SU-DHL-6 (cell line): ENCODE measurements at regions not wholly inside any gene's neighbourhood (a gene's known extent, or its start where the extent isn't known, plus 50 kb on each side); places are given as distances from the start of the nearest gene placed in this dataset.
A peak's percentile ranks its signal among the peaks of the same experiment; 100 is the strongest.

ENCODE experiments used
- H2AFZ ChIP-seq: fragments of 200-600 bp; sonication (generic); 2 replicates; pipeline ENCODE4 v1.6.1; 2014; ENCODE audit warnings: low read depth, mild to moderate bottlenecking, moderate library complexity, mixed read lengths, antibody characterized with exemption, low read length; ENCODE audit not compliant: severe bottlenecking
- H3F3A ChIP-seq: fragments of 200-600 bp; shearing (Covaris generic); 2 replicates; pipeline ENCODE4 v1.6.0; 2016; ENCODE audit warnings: antibody characterized with exemption, mild to moderate bottlenecking; ENCODE audit not compliant: insufficient read depth
- H3K27ac ChIP-seq: fragments of 200-600 bp; sonication (generic); 2 replicates; pipeline ENCODE4 v1.5.1; 2016; ENCODE audit warnings: low read depth, mild to moderate bottlenecking, low read length, moderate library complexity, mixed read lengths
- H3K27me3 ChIP-seq: fragments of 200-600 bp; sonication (generic), shearing (Covaris generic); 2 replicates; pipeline ENCODE4 v1.6.0; 2014; ENCODE audit warnings: mild to moderate bottlenecking, low read length
- H3K36me3 ChIP-seq: fragments of 200-600 bp; sonication (generic); 2 replicates; pipeline ENCODE4 v1.6.1; 2014; ENCODE audit warnings: mild to moderate bottlenecking, low read length, mixed read lengths
- H3K4me2 ChIP-seq: fragments of 300-600, 200-600 bp; shearing (Covaris generic), sonication (generic); 2 replicates; pipeline ENCODE4 v1.6.0; 2014; ENCODE audit warnings: low read length, low read depth, mild to moderate bottlenecking; ENCODE audit not compliant: poor library complexity, severe bottlenecking
- H3K4me3 ChIP-seq: fragments of 200-600 bp; sonication (generic); 2 replicates; pipeline ENCODE4 v1.5.1; 2014; ENCODE audit warnings: antibody characterized with exemption, low read length, mild to moderate bottlenecking, mixed read lengths; ENCODE audit not compliant: insufficient read depth, poor library complexity, severe bottlenecking
- H3K79me2 ChIP-seq: fragments of 200-600 bp; sonication (generic); 2 replicates; pipeline ENCODE4 v1.6.1; 2014; ENCODE audit warnings: mild to moderate bottlenecking, low read length, moderate library complexity; ENCODE audit not compliant: insufficient read depth
- H3K9ac ChIP-seq: fragments of 200-600 bp; sonication (generic); 2 replicates; pipeline ENCODE4 v1.7.0; 2014; ENCODE audit warnings: mild to moderate bottlenecking, low read length
- H3K9me2 ChIP-seq: fragments of 200-600 bp; sonication (generic); replicated peaks from 2 replicates; pipeline ENCODE4 v1.6.1; 2014; ENCODE audit warnings: low read length; ENCODE audit not compliant: insufficient read depth
- H3K9me3 ChIP-seq: fragments of 200-600 bp; sonication (generic); 2 replicates; pipeline ENCODE4 v1.6.1; 2014; ENCODE audit warnings: low read length, mixed read lengths; ENCODE audit not compliant: insufficient read depth
- H4K20me1 ChIP-seq: fragments of 200-600 bp; sonication (generic); 2 replicates; pipeline ENCODE4 v1.6.1; 2014; ENCODE audit warnings: low read depth, mild to moderate bottlenecking, antibody characterized with exemption, low read length, moderate library complexity, mixed read lengths
- EZH2phosphoT487 ChIP-seq: fragments of 200-600 bp; sonication (generic), shearing (Covaris generic); conservative IDR thresholded peaks from 2 replicates; pipeline ENCODE4 v1.6.1; 2018; ENCODE audit warnings: mild to moderate bottlenecking, antibody characterized with exemption, low read length, moderate library complexity, mixed read lengths
- TF ChIP-seq, protein P1 (sequence below): fragments of 200-600 bp; sonication (generic); IDR thresholded peaks from one replicate; pipeline ENCODE4 v1.5.1; 2017; ENCODE audit warnings: antibody characterized with exemption, mild to moderate bottlenecking, low read length, moderate library complexity; ENCODE audit not compliant: insufficient read depth, poor library complexity, severe bottlenecking

DNA sequence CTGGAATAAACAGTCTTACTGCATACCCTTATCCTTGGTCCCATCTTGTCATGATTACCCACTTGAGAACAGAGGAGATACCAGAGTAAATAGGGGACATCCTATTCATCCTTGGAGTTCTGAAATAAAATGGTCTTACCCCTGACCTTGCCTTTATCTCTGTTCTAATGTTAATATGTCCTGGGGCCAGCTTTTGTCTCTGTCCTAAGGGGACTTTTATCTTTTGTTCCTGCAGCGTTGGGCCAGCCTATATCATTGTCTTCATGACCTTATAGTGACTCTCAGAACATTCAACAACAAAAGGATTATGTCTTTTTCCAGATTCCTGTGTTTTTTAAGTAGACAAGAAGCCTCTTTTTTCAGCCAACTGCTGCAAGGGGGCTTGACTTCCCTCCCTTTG, 1057.5 kb downstream of the LRFN5 start:
- Histone ChIP-seq H3K27me3 (no peaks in the 10 kb centered on the region), H3K36me3 (no peaks in the 10 kb centered on the region), H3K27ac (no peak overlapping the region), H3F3A (no peaks in the 10 kb centered on the region), H3K9me2 (no peaks in the 10 kb centered on the region), H3K9me3 (no peaks in the 10 kb centered on the region; the same call in 1 of the 2 replicates), H3K79me2 (no peaks in the 10 kb centered on the region), H4K20me1 (no peaks in the 10 kb centered on the region), H3K4me2 (no peak overlapping the region), H3K9ac (no peak overlapping the region), H2AFZ (peak overlapping the region; percentile 10), H3K4me3 (no peak overlapping the region)
- TF ChIP-seq EZH2phosphoT487, result no peak
- TF ChIP-seq, protein P1, sequence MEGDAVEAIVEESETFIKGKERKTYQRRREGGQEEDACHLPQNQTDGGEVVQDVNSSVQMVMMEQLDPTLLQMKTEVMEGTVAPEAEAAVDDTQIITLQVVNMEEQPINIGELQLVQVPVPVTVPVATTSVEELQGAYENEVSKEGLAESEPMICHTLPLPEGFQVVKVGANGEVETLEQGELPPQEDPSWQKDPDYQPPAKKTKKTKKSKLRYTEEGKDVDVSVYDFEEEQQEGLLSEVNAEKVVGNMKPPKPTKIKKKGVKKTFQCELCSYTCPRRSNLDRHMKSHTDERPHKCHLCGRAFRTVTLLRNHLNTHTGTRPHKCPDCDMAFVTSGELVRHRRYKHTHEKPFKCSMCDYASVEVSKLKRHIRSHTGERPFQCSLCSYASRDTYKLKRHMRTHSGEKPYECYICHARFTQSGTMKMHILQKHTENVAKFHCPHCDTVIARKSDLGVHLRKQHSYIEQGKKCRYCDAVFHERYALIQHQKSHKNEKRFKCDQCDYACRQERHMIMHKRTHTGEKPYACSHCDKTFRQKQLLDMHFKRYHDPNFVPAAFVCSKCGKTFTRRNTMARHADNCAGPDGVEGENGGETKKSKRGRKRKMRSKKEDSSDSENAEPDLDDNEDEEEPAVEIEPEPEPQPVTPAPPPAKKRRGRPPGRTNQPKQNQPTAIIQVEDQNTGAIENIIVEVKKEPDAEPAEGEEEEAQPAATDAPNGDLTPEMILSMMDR, result no peak

DNA sequence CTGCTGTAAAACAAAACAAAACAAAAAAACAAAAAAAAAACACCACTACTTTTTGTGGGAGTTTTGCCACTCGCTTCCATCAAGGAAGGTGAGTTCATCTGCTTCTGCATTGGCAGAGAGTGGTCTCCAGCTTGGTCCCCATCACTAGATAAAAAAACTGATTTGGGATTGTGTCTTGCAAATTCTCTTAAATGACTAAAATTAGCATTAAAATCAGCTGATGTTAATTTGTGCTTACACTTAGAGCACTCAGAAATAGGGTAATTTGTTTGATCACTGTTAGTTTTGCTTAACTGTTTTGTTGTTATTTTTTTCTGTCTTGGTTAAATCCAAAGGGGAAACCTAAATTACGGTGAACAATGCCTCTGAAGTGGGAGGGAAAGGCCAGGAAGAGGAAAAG, 1048.0 kb downstream of the LRFN5 start:
- Histone ChIP-seq H3F3A (no peaks in the 10 kb centered on the region), H3K4me2 (no peak overlapping the region), H3K9me2 (no peaks in the 10 kb centered on the region), H3K9me3 (0 out of 2 replicates have a peak, but pooled peaks cover 4% of the 10 kb centered on the region), H3K27ac (no peak overlapping the region), H3K36me3 (no peaks in the 10 kb centered on the region), H3K79me2 (no peaks in the 10 kb centered on the region), H3K27me3 (no peaks in the 10 kb centered on the region), H2AFZ (peak overlapping the region; percentile 51), H3K4me3 (no peak overlapping the region), H3K9ac (no peak overlapping the region), H4K20me1 (no peaks in the 10 kb centered on the region)
- no peak for TF ChIP-seq EZH2phosphoT487
- TF ChIP-seq, protein P1, result no peak

DNA sequence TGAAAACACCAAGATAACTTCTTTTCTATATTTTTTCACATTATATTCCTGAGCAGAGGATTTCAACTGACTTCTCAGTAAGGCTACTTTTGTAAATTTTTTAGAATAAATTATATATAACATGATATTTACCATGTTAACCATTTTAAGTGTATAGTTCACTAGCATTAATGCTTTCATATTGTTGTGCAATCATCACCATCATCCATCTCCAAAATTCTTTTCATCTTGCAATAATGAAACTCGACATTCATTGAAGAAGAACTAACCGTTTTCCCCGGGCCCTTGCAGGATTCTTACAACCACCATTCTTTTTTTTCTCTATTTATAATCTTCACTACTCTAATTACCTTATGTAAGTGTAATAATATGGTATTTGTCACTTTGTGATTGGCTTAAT, 1036.1 kb downstream of the LRFN5 start:
- H3K27me3 ChIP-seq, result no peaks in the 10 kb centered on the region
- H2AFZ ChIP-seq, result no peak overlapping the region
- H3K4me2 ChIP-seq, result no peak overlapping the region
- no peaks in the 10 kb centered on the region for H3F3A ChIP-seq
- no peaks in the 10 kb centered on the region for H3K36me3 ChIP-seq
- no peaks in the 10 kb centered on the region for H3K9me3 ChIP-seq
- H3K79me2 ChIP-seq, result no peaks in the 10 kb centered on the region
- TF ChIP-seq, protein P1, result no peak
- TF ChIP-seq EZH2phosphoT487, result no peak
- no peak overlapping the region for H3K4me3 ChIP-seq
- H4K20me1 ChIP-seq, result no peaks in the 10 kb centered on the region
- no peak overlapping the region for H3K9ac ChIP-seq
- H3K9me2 ChIP-seq, result no peaks in the 10 kb centered on the region
- no peak overlapping the region for H3K27ac ChIP-seq
